C4-2B (cell line): ENCODE measurements at regions not wholly inside any gene's neighbourhood (a gene's known extent, or its start where the extent isn't known, plus 50 kb on each side); places are given as distances from the start of the nearest gene placed in this dataset.

ENCODE experiments used
- H3K27ac ChIP-seq: fragments of 450-650 bp; 2 replicates; pipeline ENCODE4 v1.5.1; 2017
- ZFX ChIP-seq: fragments of 450-650 bp; IDR thresholded peaks from 2 replicates; pipeline ENCODE4 v1.6.1; 2017
- TF ChIP-seq, protein P1 (sequence below): fragments of 450-650 bp; conservative IDR thresholded peaks from 2 replicates; pipeline ENCODE4 v1.5.1; 2017; ENCODE audit warnings: mild to moderate bottlenecking

DNA sequence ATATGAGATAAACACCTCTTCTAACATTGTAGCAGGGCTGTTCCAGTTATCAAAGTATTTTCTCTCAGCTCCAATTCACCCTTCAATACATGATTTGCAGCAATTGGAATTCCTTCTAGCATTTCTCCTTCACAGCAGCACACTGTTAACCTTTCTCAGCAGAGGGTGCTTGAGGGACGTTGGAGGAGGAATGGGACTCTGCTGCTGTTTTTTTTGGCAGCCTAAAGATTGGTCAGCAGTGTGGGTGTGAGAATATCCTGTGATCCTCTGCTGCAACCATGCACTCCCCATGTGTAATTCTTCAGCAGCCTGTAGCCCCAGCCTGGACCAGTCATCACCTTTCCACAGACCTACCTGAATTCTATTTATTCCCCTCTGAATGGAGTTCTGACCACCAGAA is 1708.9 kb upstream of the CELF4 start:
- H3K27ac ChIP-seq, result no peak overlapping the region
- TF ChIP-seq, protein P1, sequence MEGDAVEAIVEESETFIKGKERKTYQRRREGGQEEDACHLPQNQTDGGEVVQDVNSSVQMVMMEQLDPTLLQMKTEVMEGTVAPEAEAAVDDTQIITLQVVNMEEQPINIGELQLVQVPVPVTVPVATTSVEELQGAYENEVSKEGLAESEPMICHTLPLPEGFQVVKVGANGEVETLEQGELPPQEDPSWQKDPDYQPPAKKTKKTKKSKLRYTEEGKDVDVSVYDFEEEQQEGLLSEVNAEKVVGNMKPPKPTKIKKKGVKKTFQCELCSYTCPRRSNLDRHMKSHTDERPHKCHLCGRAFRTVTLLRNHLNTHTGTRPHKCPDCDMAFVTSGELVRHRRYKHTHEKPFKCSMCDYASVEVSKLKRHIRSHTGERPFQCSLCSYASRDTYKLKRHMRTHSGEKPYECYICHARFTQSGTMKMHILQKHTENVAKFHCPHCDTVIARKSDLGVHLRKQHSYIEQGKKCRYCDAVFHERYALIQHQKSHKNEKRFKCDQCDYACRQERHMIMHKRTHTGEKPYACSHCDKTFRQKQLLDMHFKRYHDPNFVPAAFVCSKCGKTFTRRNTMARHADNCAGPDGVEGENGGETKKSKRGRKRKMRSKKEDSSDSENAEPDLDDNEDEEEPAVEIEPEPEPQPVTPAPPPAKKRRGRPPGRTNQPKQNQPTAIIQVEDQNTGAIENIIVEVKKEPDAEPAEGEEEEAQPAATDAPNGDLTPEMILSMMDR, result no peak
- no peak for TF ChIP-seq ZFX

DNA sequence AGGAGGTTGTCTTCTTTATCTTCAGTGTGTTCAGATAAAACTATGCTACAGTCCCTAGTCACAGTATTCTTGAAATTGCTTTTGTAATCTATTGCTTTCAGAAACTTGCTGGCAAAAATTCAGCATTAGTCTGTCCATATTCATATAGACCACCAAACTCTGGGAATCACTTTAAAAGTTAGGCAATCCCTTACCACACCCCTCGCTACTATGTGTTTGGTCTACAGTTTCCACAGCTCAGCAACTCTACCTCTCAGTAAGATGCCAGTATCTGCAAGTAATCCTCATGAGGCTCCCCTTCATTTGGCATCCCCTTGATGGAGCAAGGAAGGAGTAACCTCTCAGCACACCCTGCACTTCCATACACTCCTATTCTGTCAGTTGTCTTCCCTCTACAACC is 1706.6 kb upstream of the CELF4 start:
- no peak overlapping the region for H3K27ac ChIP-seq
- no peak for TF ChIP-seq ZFX
- TF ChIP-seq, protein P1, result no peak

DNA sequence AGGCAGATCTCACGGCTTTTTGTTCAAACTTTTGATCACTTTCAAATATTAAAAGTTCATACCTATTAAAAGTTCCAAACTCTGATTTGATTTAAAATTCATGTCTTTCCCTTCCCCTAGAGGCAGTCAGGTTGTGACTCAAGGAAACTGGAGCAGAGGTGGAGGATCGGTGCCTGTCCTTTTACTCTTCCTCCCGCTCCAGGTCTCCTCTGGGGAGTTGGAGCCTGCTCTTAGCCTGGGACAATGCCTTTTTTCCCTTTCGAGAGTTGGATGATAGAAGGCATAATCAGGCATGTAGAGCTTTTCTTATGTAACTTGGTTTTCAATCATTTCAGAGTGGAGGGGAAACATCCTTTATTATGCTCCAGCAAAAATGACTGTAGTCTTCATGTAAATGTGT is 1706.1 kb upstream of the CELF4 start:
- TF ChIP-seq, protein P1, result no peak
- TF ChIP-seq ZFX, result no peak
- no peak overlapping the region for H3K27ac ChIP-seq

DNA sequence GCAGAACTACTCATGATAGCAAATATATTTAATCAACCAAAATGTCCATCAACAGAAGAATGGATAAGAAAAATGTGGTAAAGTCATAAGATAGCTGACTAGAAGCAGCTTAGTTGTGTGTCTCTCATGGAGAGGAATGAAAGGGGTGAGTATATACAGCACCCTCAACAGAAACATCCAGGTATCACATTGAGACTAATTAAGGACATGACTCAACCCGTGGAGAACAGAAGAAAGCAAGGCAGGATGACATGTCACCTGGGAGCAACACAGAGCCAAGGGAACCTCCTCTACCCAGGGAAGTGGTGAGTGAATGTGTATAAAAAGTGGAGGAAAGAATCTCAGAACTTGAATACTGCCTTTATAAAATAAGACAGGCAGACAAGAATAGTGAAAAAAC is 1695.0 kb upstream of the CELF4 start:
- H3K27ac ChIP-seq, result no peak overlapping the region
- TF ChIP-seq, protein P1, result no peak
- no peak for TF ChIP-seq ZFX

DNA sequence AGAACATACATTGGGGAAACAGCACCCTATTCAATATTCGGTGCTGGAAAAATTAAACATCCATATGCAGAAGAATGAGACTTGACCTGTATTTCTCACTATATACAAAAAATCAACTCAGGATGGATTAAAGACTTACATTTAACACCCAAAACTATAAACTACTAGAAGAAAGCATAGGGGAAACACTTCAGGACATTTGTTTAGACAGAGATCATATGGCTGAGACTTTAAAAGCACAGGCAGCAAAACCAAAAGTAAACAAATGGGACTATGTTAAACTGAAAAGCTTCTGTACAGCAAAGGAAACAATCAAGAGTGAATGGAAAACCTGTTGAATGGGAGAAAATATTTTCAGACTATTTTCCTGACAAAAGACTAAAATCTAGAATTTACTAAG is 1694.1 kb upstream of the CELF4 start:
- H3K27ac ChIP-seq, result no peak overlapping the region
- TF ChIP-seq ZFX, result no peak
- TF ChIP-seq, protein P1, result no peak

DNA sequence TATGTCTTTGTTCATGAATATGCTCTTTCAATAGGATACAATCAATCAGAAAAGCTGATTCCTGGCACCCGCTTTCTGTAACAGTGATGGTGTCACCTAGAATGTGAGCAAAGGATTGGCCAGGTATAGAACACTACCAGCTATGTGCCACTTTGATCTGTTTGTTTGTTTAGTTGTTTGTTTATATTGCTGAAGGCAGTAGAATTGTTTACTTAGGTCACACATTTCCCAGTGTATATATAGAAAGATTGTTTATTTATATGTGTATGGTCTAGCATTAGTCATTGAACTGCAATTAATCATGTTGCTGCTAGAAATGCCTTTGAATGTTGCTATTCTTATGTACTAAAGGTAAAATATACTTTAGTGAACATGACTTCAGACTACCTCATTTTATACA is 1678.6 kb upstream of the CELF4 start:
- TF ChIP-seq, protein P1, result no peak
- no peak overlapping the region for H3K27ac ChIP-seq

DNA sequence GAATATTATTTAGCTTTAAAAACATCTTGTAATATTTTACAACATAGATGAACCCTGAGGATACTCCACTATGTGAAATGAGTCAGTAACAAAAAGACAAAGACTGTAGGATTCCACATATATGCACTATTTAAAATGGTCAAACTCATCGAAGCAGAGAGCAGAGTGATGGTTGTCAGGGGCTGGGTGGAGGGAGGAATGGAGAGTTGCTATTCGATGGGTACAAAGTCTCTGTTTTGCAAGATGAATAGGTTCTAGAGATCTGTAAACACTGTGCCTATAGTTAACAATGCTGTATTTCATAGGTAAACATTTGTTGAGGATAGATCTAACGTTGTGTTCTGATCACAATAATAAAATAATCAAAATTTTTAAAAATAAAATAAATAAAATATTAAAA is 1675.9 kb upstream of the CELF4 start:
- TF ChIP-seq, protein P1, result no peak
- TF ChIP-seq ZFX, result no peak
- no peak overlapping the region for H3K27ac ChIP-seq
